ENCODE measurements at regions not wholly inside any gene's neighbourhood (a gene's known extent, or its start where the extent isn't known, plus 50 kb on each side); places are given as distances from the start of the nearest gene placed in this dataset.

DNA sequence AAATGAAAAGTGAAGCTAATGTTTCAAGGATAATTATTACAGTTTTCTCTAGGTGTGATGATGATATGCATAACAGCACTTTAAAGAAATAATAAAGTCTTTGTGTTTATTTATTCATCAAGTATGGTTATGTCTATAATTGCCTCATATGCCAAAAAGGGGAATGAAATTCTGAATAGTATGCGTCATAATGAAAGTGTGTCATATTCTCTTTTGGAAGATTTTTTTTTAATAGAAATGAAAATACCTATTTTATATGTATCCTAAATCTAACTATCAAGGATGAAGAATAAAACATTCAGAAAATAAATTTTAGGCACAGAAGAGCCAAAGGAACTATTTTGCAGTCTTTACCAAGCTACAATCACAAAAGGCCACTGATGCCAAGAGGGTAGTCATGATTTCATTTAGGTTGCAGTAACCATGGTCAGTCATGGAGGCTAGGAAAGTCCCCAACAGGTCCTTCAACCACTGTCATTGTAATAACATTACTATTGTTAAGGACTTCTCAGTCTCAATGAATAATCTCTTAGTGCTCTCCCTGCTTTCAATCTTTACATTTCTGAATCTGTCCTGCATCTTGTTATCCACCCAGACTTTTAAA lies 712.5 kb downstream of the DCDC2C start:
- TF ChIP-seq, protein P1, sequence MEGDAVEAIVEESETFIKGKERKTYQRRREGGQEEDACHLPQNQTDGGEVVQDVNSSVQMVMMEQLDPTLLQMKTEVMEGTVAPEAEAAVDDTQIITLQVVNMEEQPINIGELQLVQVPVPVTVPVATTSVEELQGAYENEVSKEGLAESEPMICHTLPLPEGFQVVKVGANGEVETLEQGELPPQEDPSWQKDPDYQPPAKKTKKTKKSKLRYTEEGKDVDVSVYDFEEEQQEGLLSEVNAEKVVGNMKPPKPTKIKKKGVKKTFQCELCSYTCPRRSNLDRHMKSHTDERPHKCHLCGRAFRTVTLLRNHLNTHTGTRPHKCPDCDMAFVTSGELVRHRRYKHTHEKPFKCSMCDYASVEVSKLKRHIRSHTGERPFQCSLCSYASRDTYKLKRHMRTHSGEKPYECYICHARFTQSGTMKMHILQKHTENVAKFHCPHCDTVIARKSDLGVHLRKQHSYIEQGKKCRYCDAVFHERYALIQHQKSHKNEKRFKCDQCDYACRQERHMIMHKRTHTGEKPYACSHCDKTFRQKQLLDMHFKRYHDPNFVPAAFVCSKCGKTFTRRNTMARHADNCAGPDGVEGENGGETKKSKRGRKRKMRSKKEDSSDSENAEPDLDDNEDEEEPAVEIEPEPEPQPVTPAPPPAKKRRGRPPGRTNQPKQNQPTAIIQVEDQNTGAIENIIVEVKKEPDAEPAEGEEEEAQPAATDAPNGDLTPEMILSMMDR (conservative IDR thresholded peaks at IDR 0.05) = no peak
- TF ChIP-seq ZFX (IDR thresholded peaks at IDR 0.05) = no peak
- H3K27ac ChIP-seq = no peak overlapping the region

DNA sequence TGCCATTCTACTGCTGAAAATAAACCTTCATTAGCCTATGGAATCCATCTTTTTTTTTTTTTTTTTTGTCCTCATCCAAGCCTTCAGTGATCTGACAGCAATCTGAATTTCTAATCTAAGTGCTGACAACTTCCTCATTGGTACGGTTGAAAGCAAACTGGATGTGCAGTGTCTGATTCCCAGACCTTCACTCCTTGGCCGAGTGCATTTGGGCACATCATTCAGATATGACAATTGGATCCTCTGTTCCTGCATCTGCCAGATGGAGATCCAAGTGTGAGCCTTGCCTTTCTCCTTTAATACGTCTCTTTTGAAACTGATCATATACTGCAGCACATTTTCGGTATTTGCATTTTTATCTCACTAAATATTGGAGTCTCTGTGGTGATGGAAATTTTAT lies 713.1 kb downstream of the DCDC2C start:
- no peak overlapping the region for H3K27ac ChIP-seq
- TF ChIP-seq ZFX (IDR thresholded peaks at IDR 0.05) = no peak
- TF ChIP-seq, protein P1 (conservative IDR thresholded peaks at IDR 0.05) = no peak

DNA sequence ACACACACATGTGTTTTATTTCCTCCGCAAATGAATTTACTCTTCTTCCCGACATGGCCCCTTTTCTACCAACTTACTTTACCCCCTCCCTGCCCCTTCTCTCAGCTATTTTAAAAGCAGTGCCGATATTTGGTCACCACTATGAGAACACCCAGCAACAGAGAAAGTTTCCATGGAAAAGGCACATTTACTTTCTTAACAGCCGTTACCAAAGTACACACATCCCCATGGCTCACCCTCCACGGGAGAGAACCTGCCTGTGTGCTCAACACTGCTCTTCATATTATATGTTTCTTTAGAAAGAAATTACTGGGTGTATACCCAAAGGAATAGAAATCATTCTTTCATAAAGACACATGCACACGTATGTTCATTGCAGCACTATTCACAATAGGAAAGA lies 714.4 kb downstream of the DCDC2C start:
- no peak overlapping the region for H3K27ac ChIP-seq
- TF ChIP-seq, protein P1 (conservative IDR thresholded peaks at IDR 0.05) = no peak
- no peak for TF ChIP-seq ZFX (IDR thresholded peaks at IDR 0.05)

DNA sequence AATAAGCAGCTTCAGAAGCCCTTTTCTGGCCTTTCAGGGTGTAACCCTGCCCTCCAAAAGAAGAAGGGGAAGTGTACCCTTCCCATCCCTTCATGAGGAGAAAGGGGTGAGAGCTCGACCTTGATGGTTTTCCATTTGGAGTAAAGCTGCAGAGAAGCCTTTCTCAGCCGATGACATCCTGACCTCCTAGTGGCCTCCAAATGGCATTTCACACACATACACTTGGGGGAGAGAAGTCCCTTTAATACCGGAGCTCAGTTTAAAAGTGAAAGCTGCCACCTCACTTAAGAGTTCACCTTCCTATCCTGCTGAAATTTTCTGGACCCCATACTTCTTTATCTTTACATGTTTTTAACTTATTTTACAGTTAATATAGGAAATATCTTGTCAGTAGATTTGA lies 716.7 kb downstream of the DCDC2C start:
- H3K27ac ChIP-seq = no peak overlapping the region
- no peak for TF ChIP-seq ZFX (IDR thresholded peaks at IDR 0.05)
- TF ChIP-seq, protein P1 (conservative IDR thresholded peaks at IDR 0.05) = peak; percentile 35

DNA sequence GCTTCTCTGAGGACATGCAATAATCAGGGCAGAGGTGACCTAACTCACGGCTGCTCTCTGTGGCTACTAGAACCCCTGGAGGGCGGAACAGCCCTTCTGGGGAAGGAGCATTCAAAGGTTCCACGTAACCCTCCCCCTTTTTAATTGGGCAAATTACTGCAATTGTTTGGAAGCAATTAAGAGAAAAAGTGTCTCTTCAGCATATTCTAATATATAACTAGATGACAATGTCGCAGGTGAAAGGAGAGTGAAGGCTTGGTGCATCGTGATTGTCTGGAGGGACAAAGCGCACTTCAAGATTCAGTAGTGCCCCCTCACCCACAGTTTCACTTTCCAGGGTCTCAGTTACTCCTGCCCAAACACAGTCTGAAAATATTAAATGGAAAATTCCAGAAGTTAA lies 720.8 kb downstream of the DCDC2C start:
- no peak overlapping the region for H3K27ac ChIP-seq
- TF ChIP-seq ZFX (IDR thresholded peaks at IDR 0.05) = no peak
- TF ChIP-seq, protein P1 (conservative IDR thresholded peaks at IDR 0.05) = no peak

DNA sequence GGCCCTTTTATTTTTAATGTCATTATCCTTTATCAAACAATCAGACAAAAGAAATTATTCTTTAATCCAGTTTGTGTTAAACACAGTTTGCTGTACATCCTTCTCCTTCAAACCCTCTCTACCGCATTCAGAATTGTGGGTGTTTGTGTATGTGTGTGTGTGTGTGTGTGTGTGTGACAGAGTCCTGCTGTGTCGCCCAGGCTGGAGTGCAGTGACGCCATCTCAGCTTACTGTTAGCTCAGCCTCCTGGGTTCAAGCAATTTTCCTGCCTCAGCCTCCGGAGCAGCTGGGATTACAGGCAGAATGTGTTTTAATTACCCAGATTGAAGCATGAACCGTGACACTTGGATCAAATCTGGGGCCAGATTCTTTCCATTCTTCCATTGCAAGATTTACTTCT lies 723.7 kb downstream of the DCDC2C start:
- no peak overlapping the region for H3K27ac ChIP-seq
- TF ChIP-seq, protein P1 (conservative IDR thresholded peaks at IDR 0.05) = no peak
- no peak for TF ChIP-seq ZFX (IDR thresholded peaks at IDR 0.05)

DNA sequence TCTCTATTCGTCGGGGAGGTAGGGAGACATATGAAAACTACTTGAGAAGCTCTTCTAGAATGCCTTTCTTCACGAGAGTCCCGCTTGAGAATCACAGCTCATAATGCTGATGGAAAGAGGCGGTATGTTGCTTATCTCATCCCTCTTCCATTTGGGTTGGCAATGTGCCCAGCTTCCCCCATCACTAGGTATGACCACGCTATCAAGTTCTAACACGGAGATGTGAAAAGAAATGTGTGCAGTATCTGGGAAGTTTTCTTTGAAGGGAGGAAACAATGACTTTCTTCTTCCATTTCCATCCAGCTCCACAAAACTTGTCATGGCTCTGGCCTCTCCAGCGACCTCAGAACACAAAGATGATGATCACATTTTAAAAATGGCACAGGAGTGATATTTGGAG lies 742.4 kb downstream of the DCDC2C start:
- TF ChIP-seq ZFX (IDR thresholded peaks at IDR 0.05) = no peak
- TF ChIP-seq, protein P1 (conservative IDR thresholded peaks at IDR 0.05) = no peak
- no peak overlapping the region for H3K27ac ChIP-seq

Data from C4-2B (cell line).